Right lobe of liver (tissue), 6 donors: ENCODE measurements at regions not wholly inside any gene's neighbourhood (a gene's known extent, or its start where the extent isn't known, plus 50 kb on each side); places are given as distances from the start of the nearest gene placed in this dataset.
"Not testable (repeated sequence)": the region's sequence is repeated elsewhere in the genome, so short reads cannot be mapped to it uniquely, and the experiment has no call there.

Experiments
- ATAC-seq, 4 donors: fragments of 200-7000 bp; cut with Tn5 transposase; one replicate each; pipeline ENCODE4 v1.9.1; 2020; ENCODE audit warnings: mild to moderate bottlenecking in 4 of 4, moderate library complexity in 4 of 4
- DNase-seq, 3 donors: peaks; one replicate each; pipeline ENCODE4 v3.0.0-alpha.2; 2020
- H3K27ac ChIP-seq, 3 donors: fragments of 200-600 bp; one replicate each; pipeline ENCODE4 v1.8.0; 2022
- H3K27me3 ChIP-seq, 2 donors: fragments of 200-600 bp; one replicate each; pipeline ENCODE4 v1.8.0; 2022
- H3K36me3 ChIP-seq, 4 donors: fragments of 200-600 bp; sonication (generic) in 1 of 4; one replicate each; pipeline versions ENCODE4 v1.5.1 to v1.8.0; 2017 to 2022; ENCODE audit warnings: control low read depth in 1 of 4
- H3K4me1 ChIP-seq, 4 donors: fragments of 200-600 bp; sonication (generic) in 1 of 4; one replicate each; pipeline versions ENCODE4 v1.5.1 to v1.8.0; 2017 to 2022; ENCODE audit warnings: control low read depth in 1 of 4
- H3K4me3 ChIP-seq, 3 donors: fragments of 200-600 bp; one replicate each; pipeline ENCODE4 v1.8.0; 2022
- H3K9me3 ChIP-seq, 4 donors: fragments of 200-600 bp; sonication (generic) in 1 of 4; one replicate each; pipeline versions ENCODE4 v1.5.1 to v1.8.0; 2017 to 2022; ENCODE audit warnings: control low read depth in 1 of 4
- POLR2A ChIP-seq: fragments of 450-650 bp; IDR thresholded peaks from one replicate; pipeline ENCODE4 v1.6.1; 2017; ENCODE audit warnings: antibody characterized with exemption, mild to moderate bottlenecking
- WGBS: methylation state at CpG from one replicate; pipeline ENCODE4 v1.1.6; 2018; ENCODE audit warnings: low coverage, low lambda C conversion rate; ENCODE audit not compliant: insufficient coverage; ENCODE audit errors: missing lambda C conversion rate; 5-methylcytosine and 5-hydroxymethylcytosine counted together
- intact Hi-C, 2 donors: fragments of 100-400 bp; cut with DNase I; formaldehyde crosslinking; loops; one replicate each; pipeline versions ENCODE4 v1.11.2 to v1.14.1; 2022
- microRNA counts: library from miRNA; unstranded; fragments of <30 nt; microRNA quantifications from one replicate; lab custom pipeline; 2016
- microRNA-seq, 2 donors: library from miRNA; unstranded; fragments of <30 nt; microRNA quantifications; one replicate each; pipeline ENCODE4, GENCODE V29; 2019 to 2020
- small RNA-seq, 2 experiments: library from RNA; depleted of rRNA; stranded (forward); fragments of <200 nt; gene quantifications; one replicate each; pipeline ENCODE3, GENCODE V24; 2016
- TF ChIP-seq, protein P1 (sequence below), 4 donors: fragments of 200-600 bp in 3 of 4; fragments of 450-650 bp in 1 of 4; IDR thresholded peaks; one replicate each; pipeline versions ENCODE4 v1.5.1 to v1.8.0; 2016 to 2022; ENCODE audit warnings: antibody characterized with exemption in 4 of 4, mild to moderate bottlenecking in 2 of 4
- donor health status: DM: no; HTN: yes; CAD: no.
- donor health status: DM: no; HTN: no; CAD: no.
- donor health status: DM: no; HTN: no; CAD: no.
- donor health status: DM: no; HTN: yes; CAD: no.
- donor health status: DM: no; HTN: yes; CAD: no.

DNA sequence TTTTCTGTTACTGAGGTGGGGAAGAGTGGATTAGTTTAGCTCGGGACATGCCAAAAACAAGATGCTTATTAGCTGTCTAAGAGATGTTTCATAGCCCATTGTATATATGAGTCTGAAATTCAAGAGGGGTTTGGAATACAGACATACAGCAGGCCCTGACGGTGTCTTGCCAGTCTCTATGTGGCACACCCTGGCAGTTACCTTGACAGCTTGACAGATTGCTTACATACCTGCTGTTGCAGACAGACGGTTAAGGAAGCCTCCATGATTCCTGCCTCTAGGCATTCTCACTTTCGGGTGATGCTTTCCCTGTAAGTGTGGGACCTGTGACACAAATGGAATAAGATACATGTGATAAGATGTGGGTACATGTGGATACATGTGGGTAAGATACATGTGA lies 95.0 kb downstream of the QRSL1 start:
- no peak for TF ChIP-seq POLR2A
- TF ChIP-seq, protein P1, sequence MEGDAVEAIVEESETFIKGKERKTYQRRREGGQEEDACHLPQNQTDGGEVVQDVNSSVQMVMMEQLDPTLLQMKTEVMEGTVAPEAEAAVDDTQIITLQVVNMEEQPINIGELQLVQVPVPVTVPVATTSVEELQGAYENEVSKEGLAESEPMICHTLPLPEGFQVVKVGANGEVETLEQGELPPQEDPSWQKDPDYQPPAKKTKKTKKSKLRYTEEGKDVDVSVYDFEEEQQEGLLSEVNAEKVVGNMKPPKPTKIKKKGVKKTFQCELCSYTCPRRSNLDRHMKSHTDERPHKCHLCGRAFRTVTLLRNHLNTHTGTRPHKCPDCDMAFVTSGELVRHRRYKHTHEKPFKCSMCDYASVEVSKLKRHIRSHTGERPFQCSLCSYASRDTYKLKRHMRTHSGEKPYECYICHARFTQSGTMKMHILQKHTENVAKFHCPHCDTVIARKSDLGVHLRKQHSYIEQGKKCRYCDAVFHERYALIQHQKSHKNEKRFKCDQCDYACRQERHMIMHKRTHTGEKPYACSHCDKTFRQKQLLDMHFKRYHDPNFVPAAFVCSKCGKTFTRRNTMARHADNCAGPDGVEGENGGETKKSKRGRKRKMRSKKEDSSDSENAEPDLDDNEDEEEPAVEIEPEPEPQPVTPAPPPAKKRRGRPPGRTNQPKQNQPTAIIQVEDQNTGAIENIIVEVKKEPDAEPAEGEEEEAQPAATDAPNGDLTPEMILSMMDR (IDR thresholded peaks at IDR 0.05), result no peak
- Histone ChIP-seq H3K27me3 (no peaks in the 10 kb centered on the region), H3K4me1 (peaks cover 0 to 52% (median 23%) of the 10 kb centered on the region in 4 donors), H3K27ac (peak overlapping the region; percentile 9 to 84 (median 76)), H3K4me3 (no peak overlapping the region), H3K9me3 (no peaks in the 10 kb centered on the region), H3K36me3 (no peaks in the 10 kb centered on the region)
- 96% methylated on average over 3 of the region's 4 CpGs for WGBS
- DNase-seq (no peak), ATAC-seq (no peak)
- intact Hi-C loops, result no loop called here

DNA sequence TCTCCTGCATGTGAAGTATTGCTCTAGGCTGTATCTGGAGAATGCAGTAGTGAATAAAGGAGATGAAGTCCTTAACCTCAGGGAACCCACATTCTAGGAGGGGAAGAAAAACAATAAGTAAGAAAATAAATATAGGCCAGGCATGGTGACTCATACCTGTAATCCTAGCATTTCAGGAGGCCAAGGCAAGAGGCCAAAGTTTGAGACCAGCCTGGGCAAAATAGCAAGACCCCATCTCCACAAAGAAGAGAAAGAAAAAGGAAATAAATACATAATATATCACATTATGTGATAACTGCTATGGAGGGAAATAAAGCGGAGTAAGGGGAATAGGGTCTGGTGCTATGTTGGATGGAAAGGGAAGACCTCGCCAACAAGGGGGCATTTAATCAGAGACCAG lies 94.0 kb downstream of the QRSL1 start:
- ATAC-seq, DNase-seq, H3K27me3 ChIP-seq, H3K4me3 ChIP-seq, intact Hi-C loops, H3K36me3 ChIP-seq, H3K9me3 ChIP-seq: not testable (repeated sequence)
- WGBS, result 100% methylated on average over 2 of the region's 2 CpGs
- H3K4me1 ChIP-seq, result peaks cover 0 to 43% (median 19%) of the 10 kb centered on the region in 4 donors
- peak overlapping the region in 1 of 3 donors; percentile 84 for H3K27ac ChIP-seq

DNA sequence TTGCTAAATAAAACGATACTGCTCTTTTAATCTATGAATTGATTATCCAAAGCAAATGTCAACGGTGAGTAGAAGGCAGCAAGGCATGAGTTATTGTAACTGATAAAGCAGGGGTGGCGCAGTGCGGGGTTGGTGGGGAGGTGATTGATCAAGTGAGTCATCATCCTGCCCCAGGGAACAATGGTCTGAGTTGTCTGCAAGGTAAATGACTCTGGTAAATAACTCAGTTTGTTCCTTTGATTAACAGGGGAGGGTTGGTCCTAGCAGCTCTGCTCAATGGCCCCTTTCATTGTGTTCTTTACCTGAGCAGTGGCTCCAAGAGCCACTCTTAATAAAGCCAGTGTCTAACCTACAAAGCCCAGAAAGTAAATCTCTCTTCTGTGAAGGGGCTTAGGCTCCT lies 91.8 kb downstream of the QRSL1 start:
- intact Hi-C loops, H3K27me3 ChIP-seq, H3K36me3 ChIP-seq, DNase-seq, H3K9me3 ChIP-seq, H3K27ac ChIP-seq, H3K4me3 ChIP-seq: not testable (repeated sequence)
- WGBS, result 31% methylated on average over 2 of the region's 4 CpGs
- H3K4me1 ChIP-seq, result peaks cover 0 to 23% (median 9%) of the 10 kb centered on the region in 4 donors
- peak in 2 of 4 donors; percentile 20 to 51 for ATAC-seq

MicroRNAs encoded in the stretch of these regions (microRNA counts, 767-probe panel; counts per million panel counts)
- 237 counts per million for microRNA hsa-miR-587 (lab: Ali Mortazavi, UCI)

Small RNA genes lying in the stretch of these regions (microRNA-seq; reads per million reads assigned to microRNA genes)
- gene MIR587, result 0 reads per million in 2 donors

Small RNA genes lying in the stretch of these regions (small RNA-seq; reads per million reads assigned to genes)
- gene MIR587 (0 to 0.29 reads per million in 2 experiments), gene RNU6-117P (0 reads per million in 2 experiments)
